GM18907 (cell line): ENCODE measurements at regions not wholly inside any gene's neighbourhood (a gene's known extent, or its start where the extent isn't known, plus 50 kb on each side); places are given as distances from the start of the nearest gene placed in this dataset.

Source experiments
- ATAC-seq: cut with Tn5 transposase; IDR thresholded peaks from one replicate; pipeline ENCODE4 v1.9.1; 2021; ENCODE audit warnings: mild to moderate bottlenecking, moderate library complexity; ENCODE audit not compliant: unreplicated experiment

DNA sequence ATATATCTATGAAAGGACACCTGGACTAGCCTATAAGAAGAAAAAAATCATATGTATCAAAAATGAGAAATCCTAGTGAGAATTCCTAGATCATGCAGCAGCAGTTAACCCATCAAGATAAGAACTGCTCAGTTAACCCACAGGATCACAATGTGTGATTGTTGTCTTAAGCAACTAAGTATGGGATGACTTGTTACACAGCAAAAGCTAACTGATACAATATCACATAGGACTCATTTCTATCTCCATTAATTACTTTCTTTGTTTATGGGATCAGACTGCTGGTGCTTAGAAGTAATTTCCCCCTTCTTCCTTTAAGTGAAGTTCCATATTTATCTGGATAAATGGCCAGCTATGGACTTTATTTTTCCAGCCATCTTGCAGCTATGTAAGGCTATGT, 280.8 kb upstream of the MARCKS start:
- no peak for ATAC-seq

GRCh38 chr6:113578691-113579090, 278.5 kb upstream of the MARCKS start:
- no peak for ATAC-seq

GRCh38 chr6:113584767-113585166, 272.4 kb upstream of the MARCKS start:
- ATAC-seq: no peak

DNA sequence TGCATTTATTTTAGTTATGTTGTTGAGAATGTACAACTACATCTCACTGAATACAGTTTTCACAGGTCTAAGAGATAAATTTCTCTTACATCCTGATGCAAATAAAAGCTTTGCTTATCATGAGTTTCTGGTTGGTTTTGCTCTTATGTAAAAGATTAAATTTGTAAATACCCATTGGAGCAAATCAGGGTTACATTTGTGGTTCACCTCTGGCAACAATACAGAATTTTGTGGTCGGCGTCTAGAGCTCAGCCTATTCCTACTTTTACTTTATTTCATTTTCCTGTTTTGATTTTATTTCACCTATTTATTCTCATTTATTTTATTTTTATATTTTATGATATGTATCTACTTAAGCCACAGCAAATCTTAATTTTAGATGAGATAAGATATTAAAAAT, 271.9 kb upstream of the MARCKS start:
- no peak for ATAC-seq

DNA sequence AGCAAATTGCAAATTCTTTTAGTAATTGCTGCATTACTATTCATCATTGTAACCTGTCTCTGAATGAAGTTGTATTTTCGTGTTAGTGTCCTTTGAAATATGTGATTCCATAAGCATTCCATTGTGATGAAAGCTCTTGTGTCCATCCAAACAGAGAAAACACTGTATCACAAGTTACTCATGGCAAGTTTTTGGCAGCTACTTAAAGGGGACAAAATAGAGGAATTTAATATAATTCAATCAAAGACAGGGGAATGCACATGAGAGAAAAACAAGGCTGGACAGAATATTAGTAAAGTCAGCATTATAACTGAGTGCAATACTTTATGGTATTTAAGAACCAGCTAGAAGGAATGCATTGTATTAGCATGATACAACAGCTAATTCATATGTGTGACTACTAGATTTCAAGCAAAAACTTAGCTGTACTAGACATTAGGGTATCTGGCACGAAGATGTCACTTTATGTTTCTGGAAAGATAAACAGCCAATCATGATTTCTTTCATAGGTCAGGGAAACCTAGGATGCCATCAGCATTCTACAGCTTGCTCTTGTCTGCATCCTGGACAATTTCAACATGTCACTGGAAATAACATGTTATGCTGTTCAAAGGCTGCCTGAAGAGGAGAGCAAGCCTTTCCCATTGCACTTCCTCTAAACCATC, 270.6 kb upstream of the MARCKS start:
- no peak for ATAC-seq

- no peak for ATAC-seq
Observed at GRCh38 chr6:113587078-113587699, 270.0 kb upstream of the MARCKS start.

DNA sequence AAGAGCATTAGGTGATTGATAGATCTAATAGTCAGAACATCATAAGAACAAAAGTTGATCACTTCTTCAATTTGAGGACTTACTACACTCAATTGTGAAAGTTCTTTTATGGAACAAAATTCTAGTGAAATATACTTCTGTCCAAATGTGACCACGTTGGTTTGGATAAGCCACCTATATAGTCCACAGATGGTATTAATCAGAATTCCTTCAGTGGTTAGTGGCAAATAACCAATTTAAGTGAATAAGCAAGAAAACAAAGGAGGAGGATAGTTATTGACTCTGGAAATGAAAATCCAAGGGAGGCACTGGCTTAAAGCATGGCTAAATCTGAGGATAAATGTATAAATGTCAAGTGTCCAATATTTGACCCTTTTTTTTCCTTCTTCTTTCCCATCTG, 268.5 kb upstream of the MARCKS start:
- ATAC-seq: no peak

DNA sequence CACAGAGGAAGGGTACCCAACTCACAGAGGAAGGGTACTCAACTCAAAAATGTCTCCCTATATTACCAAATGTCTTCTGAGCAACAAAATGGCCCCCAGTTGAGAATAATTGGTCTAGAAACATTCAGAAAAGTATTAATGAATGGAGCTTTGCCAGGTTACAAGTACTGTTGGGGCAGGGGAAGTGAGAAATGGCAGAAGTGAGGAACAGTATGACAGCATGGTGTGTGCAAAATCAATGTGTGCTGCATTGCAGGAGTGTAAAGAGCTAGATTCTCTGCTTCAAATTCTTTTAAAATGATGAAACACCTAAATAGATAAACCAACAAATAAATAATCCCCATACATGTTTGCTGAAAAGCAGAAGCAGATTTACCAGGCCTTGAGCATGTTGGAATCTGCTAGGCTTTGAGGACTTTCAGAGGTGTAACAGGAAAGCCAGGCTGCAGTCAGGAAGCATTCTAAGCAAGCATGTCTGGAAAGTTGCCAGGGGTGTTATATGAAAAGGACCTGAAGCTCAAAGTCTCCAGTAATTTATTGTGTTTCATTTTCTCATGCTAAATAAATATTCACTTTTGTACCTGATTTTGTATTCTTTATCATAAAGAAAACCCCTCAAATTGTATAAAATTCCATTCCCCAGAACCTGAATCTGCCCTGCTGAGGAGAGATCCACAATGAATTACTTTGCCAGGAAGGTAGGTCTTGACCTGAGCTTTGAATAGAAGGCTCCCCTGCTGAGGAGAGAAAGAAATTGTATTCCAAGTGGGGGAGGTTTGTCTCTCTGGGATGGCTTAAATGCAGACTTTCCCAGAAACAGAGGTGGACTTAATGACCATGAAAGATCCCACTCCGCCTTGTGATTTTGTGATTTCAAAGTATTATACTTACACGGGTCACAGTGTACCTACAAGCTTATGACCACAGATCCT, 265.0 kb upstream of the MARCKS start:
- ATAC-seq: peak; percentile 66

GRCh38 chr6:113594726-113595125, 262.4 kb upstream of the MARCKS start:
- no peak for ATAC-seq

DNA sequence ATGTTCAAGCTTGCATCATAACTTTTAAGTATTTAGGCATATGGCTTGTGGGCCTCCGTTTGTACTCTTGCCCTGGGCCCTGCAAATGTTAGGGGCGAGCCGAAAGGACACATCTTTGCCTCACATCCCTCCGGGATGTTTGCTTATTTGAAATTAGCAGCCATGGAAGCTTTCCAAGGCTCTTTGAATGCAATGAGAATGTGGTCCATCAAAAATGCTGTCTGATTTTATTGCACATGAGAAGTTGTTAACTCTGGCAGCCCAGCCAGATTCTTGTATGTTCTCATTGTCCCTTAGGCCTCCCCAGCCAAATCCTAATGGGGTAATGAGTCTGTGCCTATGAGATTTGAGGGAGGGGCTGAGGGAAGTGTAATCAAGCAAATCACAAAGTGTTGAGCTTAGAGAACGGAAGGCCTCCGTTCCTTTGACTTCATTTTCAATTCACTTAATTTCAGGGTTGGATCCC, 261.2 kb upstream of the MARCKS start:
- ATAC-seq: no peak

DNA sequence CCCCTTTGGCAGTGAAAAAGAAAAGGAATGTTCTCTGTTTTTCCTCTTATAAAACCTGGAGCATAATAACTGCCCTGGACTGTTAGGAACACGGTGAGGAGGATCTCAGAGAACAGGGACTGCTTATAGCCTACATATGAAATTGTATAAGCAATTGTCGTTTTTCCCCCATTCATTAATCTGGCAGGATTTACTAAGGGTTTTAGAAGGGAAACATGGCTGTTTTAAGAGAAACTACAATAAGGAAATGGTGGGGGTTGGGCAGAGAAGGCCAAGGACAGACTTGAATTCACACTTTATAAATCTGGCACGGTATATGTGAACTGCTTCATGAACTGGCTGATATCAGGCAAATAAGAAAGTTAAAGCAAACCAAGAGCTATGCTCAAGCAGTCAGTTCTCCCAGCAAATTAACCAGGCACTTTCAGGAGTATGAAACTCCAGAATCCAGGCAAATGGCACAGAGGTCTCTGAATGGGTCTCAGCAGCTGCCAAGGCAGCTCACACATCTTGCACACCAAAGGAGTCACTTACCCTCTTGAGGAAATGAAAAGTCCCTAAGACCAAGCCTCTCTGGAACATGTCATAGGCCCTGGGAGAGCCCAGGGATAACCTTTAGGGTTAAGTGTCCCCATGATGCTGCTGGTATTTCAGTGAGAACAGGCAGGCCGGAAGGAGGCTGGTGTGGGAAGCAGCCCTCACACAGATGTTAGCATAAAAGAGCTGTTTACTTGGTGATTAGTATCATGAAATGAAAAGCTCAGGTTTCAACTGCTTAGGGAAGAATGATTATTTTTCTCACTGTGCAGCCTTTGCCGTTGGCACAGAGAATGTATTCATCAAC, 260.5 kb upstream of the MARCKS start:
- ATAC-seq: peak; percentile 26

GRCh38 chr6:113597231-113597583, 259.9 kb upstream of the MARCKS start:
- peak; percentile 77 for ATAC-seq

GRCh38 chr6:113598786-113599185, 258.4 kb upstream of the MARCKS start:
- no peak for ATAC-seq

- ATAC-seq: no peak
Observed at GRCh38 chr6:113599444-113599843, 257.7 kb upstream of the MARCKS start.

DNA sequence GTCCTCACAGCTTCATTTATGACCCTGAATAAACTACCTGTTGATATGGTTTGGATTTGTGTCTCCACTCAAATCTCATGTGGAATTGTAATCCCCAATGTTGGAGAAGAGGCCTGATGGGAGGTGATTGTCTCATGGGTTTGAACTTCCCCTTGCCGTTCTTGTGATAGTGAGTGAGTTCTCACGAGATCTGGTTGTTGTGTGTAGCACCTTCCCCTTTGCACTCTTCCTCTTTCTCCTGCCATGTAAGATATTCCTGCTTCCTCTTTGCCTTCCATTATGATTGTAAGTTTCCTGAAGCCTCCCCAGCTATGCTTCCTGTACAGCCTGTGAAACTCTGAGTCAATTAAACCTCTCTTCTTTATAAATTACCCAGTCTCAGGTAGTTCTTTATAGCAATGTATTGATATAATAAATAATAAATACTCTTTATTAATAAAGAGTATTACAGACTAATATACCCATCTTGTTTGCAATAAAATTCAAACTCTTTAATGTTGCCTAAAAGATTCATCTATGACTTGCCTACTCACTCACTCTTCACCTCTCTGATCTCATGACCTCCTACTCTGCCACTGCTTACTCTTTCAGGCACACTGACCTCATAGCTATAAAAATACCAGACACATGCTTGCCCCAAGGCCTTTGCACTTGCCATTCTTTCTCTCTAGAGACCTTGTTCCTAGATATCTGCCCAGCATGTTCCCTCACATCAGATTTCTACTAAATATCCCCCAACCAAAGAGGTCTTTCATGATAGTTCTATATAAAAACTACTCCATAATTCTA, 256.4 kb upstream of the MARCKS start:
- no peak for ATAC-seq

GRCh38 chr6:113607821-113608545, 249.2 kb upstream of the MARCKS start:
- no peak for ATAC-seq

DNA sequence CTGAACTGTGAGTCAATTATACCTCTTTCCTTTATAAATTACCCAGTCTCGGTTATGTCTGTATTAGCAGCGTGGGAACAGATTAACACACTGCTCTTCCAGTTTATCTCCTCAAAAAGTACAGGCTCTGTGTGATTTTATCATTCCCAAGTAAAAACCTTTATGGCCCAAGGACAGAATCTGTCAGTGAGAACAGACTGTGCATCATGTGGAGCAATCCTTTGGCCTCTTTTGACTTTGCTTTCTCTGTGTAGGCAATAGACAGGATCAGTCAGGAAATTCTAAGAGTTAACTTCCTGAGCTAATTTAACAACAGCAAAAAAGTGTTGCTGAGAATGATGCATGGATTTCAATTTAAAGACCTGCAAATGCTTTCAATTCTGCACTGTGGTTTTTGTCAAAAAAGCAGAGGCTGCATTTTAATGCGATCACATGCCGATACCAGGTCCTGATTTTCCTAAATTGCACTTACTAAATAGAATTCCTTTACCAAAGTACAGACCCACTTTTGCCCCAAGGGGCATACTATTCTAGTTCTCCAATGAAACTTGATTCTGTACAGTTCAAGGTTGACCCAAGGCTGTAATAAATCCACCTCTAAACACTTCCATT, 246.7 kb upstream of the MARCKS start:
- ATAC-seq: no peak

DNA sequence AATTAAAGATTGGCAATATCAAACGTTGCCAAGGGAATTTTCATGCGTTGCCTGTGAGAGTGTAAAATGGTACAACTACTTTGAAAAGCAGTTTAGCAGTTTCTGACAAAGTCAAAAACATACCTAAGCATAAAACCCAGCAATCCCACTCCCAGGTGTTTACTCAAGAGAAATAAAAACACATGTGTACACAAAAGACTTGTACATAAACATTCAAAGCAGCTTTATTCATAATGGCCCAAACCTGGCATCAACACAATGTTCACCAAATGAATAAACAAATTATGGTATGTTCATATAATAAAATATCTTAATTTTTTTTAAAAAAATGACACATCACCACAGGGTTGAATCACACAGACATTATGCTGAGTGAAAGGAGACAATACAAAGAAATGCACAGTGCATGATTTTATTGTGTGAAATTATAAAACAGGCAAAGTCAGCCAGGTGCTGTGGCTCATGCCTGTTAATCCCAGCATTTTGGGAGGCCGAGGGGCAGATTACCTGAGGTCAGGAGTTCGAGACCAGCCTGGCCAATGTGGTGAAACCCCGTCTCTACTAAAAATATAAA, 240.4 kb upstream of the MARCKS start:
- ATAC-seq: no peak

GRCh38 chr6:113619077-113619476, 238.1 kb upstream of the MARCKS start:
- ATAC-seq: no peak
